B cell (primary cell): ENCODE measurements at regions not wholly inside any gene's neighbourhood (a gene's known extent, or its start where the extent isn't known, plus 50 kb on each side); places are given as distances from the start of the nearest gene placed in this dataset.

Source experiments
- ATAC-seq: fragments of 200-7000 bp; cut with Tn5 transposase; one replicate; pipeline ENCODE4 v1.10.0; 2021; ENCODE audit warnings: low read depth, mild to moderate bottlenecking, moderate number of reproducible peaks, moderate library complexity
- CTCF ChIA-PET: fragments of 350-600 bp; sonication (Branson Sonifier 250); formaldehyde crosslinking; loops from one replicate; lab custom pipeline; 2021; ENCODE audit warnings: antibody characterized with exemption, inconsistent platforms; lab: Charles Lee
- POLR2A ChIA-PET: fragments of 350-600 bp; sonication (Branson Sonifier 250); formaldehyde crosslinking; loops from one replicate; lab custom pipeline; 2021; ENCODE audit warnings: antibody characterized with exemption; lab: Charles Lee
- DNase-seq: peaks from one replicate; pipeline ENCODE4 v3.0.0; 2013
- H2AFZ ChIP-seq: 2 replicates; pipeline ENCODE4 v1.6.1; 2012; ENCODE audit warnings: mild to moderate bottlenecking, low read depth, low read length; ENCODE audit not compliant: insufficient read depth, poor library complexity, severe bottlenecking
- H3K27ac ChIP-seq, 2 donors: 1 replicate in 1 of 2; 2 replicates in 1 of 2; pipeline ENCODE4 v1.5.1; 2012 to 2013; ENCODE audit warnings: low read length in 2 of 2, mild to moderate bottlenecking in 2 of 2, moderate library complexity in 1 of 2
- H3K27me3 ChIP-seq, 4 experiments: fragments of 200-600 bp in 1 of 4; sonication (generic) in 1 of 4; replicated peaks in 1 of 4; 1 replicate in 2 of 4; 2 replicates in 2 of 4; pipeline versions ENCODE4 v1.6.1 to v1.7.0; 2013 to 2016; ENCODE audit warnings: low read length in 3 of 4, mild to moderate bottlenecking in 2 of 4, mixed read lengths in 1 of 4, moderate library complexity in 1 of 4; ENCODE audit not compliant: insufficient read depth in 4 of 4, control insufficient read depth in 3 of 4; ENCODE audit errors: control extremely low read depth in 1 of 4
- H3K36me3 ChIP-seq, 2 experiments: replicated peaks in 1 of 2; 1 replicate in 1 of 2; 2 replicates in 1 of 2; pipeline versions ENCODE4 v1.6.1 to v1.7.1; 2013; ENCODE audit warnings: low read length in 1 of 2; ENCODE audit not compliant: insufficient read depth in 2 of 2, control insufficient read depth in 1 of 2; ENCODE audit errors: control extremely low read depth in 1 of 2, extremely low read depth in 1 of 2
- H3K4me1 ChIP-seq, 2 donors: fragments of 200-600 bp in 1 of 2; sonication (generic) in 1 of 2; 1 replicate in 1 of 2; 2 replicates in 1 of 2; pipeline versions ENCODE4 v1.5.1 to v1.6.1; 2013 to 2017; ENCODE audit warnings: low read length in 2 of 2; ENCODE audit not compliant: control insufficient read depth in 2 of 2, insufficient read depth in 2 of 2
- H3K4me2 ChIP-seq: replicated peaks from 2 replicates; pipeline ENCODE3; 2012; ENCODE audit warnings: mild to moderate bottlenecking, low read depth, low read length; ENCODE audit not compliant: poor library complexity, severe bottlenecking
- H3K4me3 ChIP-seq, 5 experiments: fragments of 200-600 bp in 1 of 5; sonication (generic) in 1 of 5; 1 replicate in 3 of 5; 2 replicates in 2 of 5; pipeline versions ENCODE4 v1.5.1 to v1.7.0; 2011 to 2016; ENCODE audit warnings: low read length in 4 of 5, mild to moderate bottlenecking in 4 of 5, low read depth in 2 of 5, control low read depth in 1 of 5, moderate library complexity in 1 of 5; ENCODE audit not compliant: insufficient read depth in 1 of 5; ENCODE audit errors: control extremely low read depth in 1 of 5, extremely low read depth in 1 of 5
- H3K79me2 ChIP-seq: fragments of 200-600 bp; sonication (generic); one replicate; pipeline ENCODE4 v1.6.0; 2016; ENCODE audit warnings: low read length; ENCODE audit not compliant: control insufficient read depth, insufficient read depth
- H3K9ac ChIP-seq: fragments of 200-600 bp; sonication (generic); 2 replicates; pipeline ENCODE4 v1.6.1; 2017; ENCODE audit warnings: mild to moderate bottlenecking, low read length, moderate library complexity
- H3K9me3 ChIP-seq, 3 donors: one replicate each; pipeline versions ENCODE4 v1.6.1 to v1.7.1; 2013; ENCODE audit warnings: low read length in 2 of 3; ENCODE audit not compliant: control insufficient read depth in 2 of 3, insufficient read depth in 1 of 3; ENCODE audit errors: control extremely low read depth in 1 of 3
- H4K20me1 ChIP-seq: 2 replicates; pipeline ENCODE4 v1.6.0; 2012; ENCODE audit warnings: mild to moderate bottlenecking, low read length; ENCODE audit not compliant: insufficient read depth, control insufficient read depth, poor library complexity, severe bottlenecking
- H3K27ac Mint-ChIP-seq: one replicate; pipeline ENCODE4 v1.8.0; 2021; ENCODE audit warnings: mixed read lengths
- H3K27me3 Mint-ChIP-seq: one replicate; pipeline ENCODE4 v1.8.0; 2021; ENCODE audit warnings: mixed read lengths
- H3K4me1 Mint-ChIP-seq: one replicate; pipeline ENCODE4 v1.8.0; 2021; ENCODE audit warnings: mixed read lengths
- H3K4me3 Mint-ChIP-seq: one replicate; pipeline ENCODE4 v1.8.0; 2021; ENCODE audit warnings: mixed read lengths
- H3K9me3 Mint-ChIP-seq: one replicate; pipeline ENCODE4 v1.8.0; 2022; ENCODE audit warnings: mixed read lengths; ENCODE audit not compliant: insufficient read depth
- CTCF ChIP-seq: fragments of 200-600 bp; IDR thresholded peaks from one replicate; pipeline ENCODE4 v1.8.0; 2022; ENCODE audit warnings: antibody characterized with exemption, mild to moderate bottlenecking
- EZH2 ChIP-seq: IDR thresholded peaks from 2 replicates; pipeline ENCODE4 v1.6.1; 2012; ENCODE audit warnings: borderline replicate concordance, low read depth, mild to moderate bottlenecking, moderate library complexity, low read length; ENCODE audit not compliant: insufficient read depth, poor library complexity, severe bottlenecking
- WGBS: methylation state at CpG from one replicate; pipeline ENCODE4 v1.1.5; 2013; ENCODE audit warnings: missing lambda C conversion rate; ENCODE audit not compliant: insufficient coverage; 5-methylcytosine and 5-hydroxymethylcytosine counted together
- intact Hi-C: fragments of 100-400 bp; cut with micrococcal nuclease; formaldehyde crosslinking; loops from one replicate; pipeline ENCODE4 v1.10.0; 2022

GRCh38 chr7:121744319-121744718, 128.6 kb upstream of the PTPRZ1 start:
- Histone ChIP-seq H3K36me3 (no peaks in the 10 kb centered on the region), H3K9me3 (no peaks in the 10 kb centered on the region), H3K27me3 (no peaks in the 10 kb centered on the region), H3K4me1 (no peaks in the 10 kb centered on the region), H2AFZ (no peak overlapping the region), H3K79me2 (no peaks in the 10 kb centered on the region), H3K27ac (no peak overlapping the region), H3K4me3 (no peak overlapping the region), H3K4me2 (no peak overlapping the region), H4K20me1 (no peaks in the 10 kb centered on the region), H3K9ac (no peak overlapping the region)
- POLR2A ChIA-PET = no interaction called here
- intact Hi-C loops = no loop called here
- Mint-ChIP-seq H3K27ac (no peak overlapping the region), H3K4me3 (no peak overlapping the region), H3K4me1 (no peaks in the 10 kb centered on the region), H3K27me3 (no peaks in the 10 kb centered on the region), H3K9me3 (no peaks in the 10 kb centered on the region)
- TF ChIP-seq EZH2 = no peak
- TF ChIP-seq CTCF = no peak
- ATAC-seq = no peak
- no CpG with 5 or more reads among the region's 3 CpGs for WGBS
- no peak for DNase-seq
- CTCF ChIA-PET = no interaction called here

DNA sequence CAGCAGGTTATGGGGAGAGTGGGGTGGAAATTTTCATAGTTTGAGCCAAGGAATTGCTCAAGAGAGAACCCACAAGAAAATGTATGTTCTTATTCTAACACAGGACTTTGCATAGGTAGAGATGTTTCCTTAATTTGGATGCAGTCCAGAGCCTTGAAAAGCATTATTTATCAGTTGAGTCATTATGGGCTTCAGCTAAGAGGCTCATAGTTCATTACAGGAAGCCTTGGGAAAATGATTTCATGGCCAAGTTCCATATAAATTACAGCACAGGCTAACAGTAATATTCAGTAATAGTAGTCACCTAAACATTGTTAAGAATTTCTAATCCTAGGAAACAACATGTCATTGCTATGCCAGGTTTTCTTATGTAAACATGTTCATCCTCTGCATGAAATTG, 131.1 kb upstream of the PTPRZ1 start:
- no peak for ATAC-seq
- Histone ChIP-seq H3K9me3 (no peaks in the 10 kb centered on the region), H3K27ac (no peak overlapping the region), H3K79me2 (no peaks in the 10 kb centered on the region), H3K9ac (no peak overlapping the region), H3K36me3 (no peaks in the 10 kb centered on the region), H4K20me1 (no peaks in the 10 kb centered on the region), H3K4me1 (no peaks in the 10 kb centered on the region), H2AFZ (no peak overlapping the region), H3K4me2 (no peak overlapping the region), H3K27me3 (no peaks in the 10 kb centered on the region), H3K4me3 (no peak overlapping the region)
- no peak overlapping the region for H3K27ac Mint-ChIP-seq
- no peak for DNase-seq
- no peak for TF ChIP-seq EZH2
- TF ChIP-seq CTCF = no peak
- no peak overlapping the region for H3K4me3 Mint-ChIP-seq
- ChIA-PET POLR2A (no interaction called here), CTCF (no interaction called here)
- H3K27me3 Mint-ChIP-seq = no peaks in the 10 kb centered on the region
- intact Hi-C loops = no loop called here
- H3K4me1 Mint-ChIP-seq = no peaks in the 10 kb centered on the region
- H3K9me3 Mint-ChIP-seq = no peaks in the 10 kb centered on the region
